Astrocyte of the spinal cord (primary cell): ENCODE measurements at regions not wholly inside any gene's neighbourhood (a gene's known extent, or its start where the extent isn't known, plus 50 kb on each side); places are given as distances from the start of the nearest gene placed in this dataset.
"Not testable (repeated sequence)": the region's sequence is repeated elsewhere in the genome, so short reads cannot be mapped to it uniquely, and the experiment has no call there.

Experiments
- DNase-seq: peaks from one replicate; pipeline ENCODE4 v3.0.0; 2011; ENCODE audit warnings: low read depth, low spot score
- H3K4me3 ChIP-seq: 2 replicates; pipeline ENCODE4 v1.5.1; 2011; ENCODE audit warnings: low read depth, mild to moderate bottlenecking, low read length, moderate library complexity
- CTCF ChIP-seq: IDR thresholded peaks from 2 replicates; pipeline ENCODE4 v1.5.1; 2012; ENCODE audit warnings: low read depth, mild to moderate bottlenecking, low read length, inconsistent platforms
- in situ Hi-C: cut with HindIII; loops from 2 replicates; pipeline ENCODE4 v1.10.0; 2017; ENCODE audit warnings: low sequenced_read_pairs

DNA sequence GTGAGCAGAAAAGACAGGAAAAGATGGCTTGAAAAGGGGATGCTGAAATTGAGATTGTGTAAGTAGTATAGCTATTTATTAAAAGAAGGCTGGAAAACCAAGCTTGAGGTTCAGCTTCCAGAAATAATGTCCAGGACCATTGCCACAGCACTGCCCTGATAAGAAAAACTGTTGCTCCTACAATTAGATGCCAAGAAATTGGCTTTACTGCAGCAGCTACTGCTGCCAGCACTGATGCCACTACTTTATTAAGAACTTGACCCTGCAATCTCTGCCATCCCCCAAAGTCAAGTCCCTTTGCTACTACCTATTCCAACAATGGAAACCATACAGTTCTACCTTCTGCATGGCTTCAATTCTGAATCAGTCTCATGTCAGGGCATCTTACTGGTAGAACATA is 130.0 kb upstream of the VAMP7 start:
- no peak for DNase-seq
- H3K4me3 ChIP-seq: no peak overlapping the region
- in situ Hi-C loops: no loop called here
- no peak for TF ChIP-seq CTCF

- TF ChIP-seq CTCF: no peak
- H3K4me3 ChIP-seq: no peak overlapping the region
- in situ Hi-C loops: no loop called here
- no peak for DNase-seq
These were observed 133.6 kb upstream of the VAMP7 start for GRCh38 chrX:155747520-155747919.

GRCh38 chrX:155745792-155746191 is 133.0 kb upstream of the TMLHE start:
- in situ Hi-C loops: no loop called here
- DNase-seq: peak; percentile 10
- TF ChIP-seq CTCF: no peak
- H3K4me3 ChIP-seq: no peak overlapping the region

GRCh38 chrX:155744534-155744933 is 131.8 kb upstream of the TMLHE start:
- DNase-seq: no peak
- in situ Hi-C loops: no loop called here
- no peak for TF ChIP-seq CTCF
- H3K4me3 ChIP-seq: no peak overlapping the region

DNA sequence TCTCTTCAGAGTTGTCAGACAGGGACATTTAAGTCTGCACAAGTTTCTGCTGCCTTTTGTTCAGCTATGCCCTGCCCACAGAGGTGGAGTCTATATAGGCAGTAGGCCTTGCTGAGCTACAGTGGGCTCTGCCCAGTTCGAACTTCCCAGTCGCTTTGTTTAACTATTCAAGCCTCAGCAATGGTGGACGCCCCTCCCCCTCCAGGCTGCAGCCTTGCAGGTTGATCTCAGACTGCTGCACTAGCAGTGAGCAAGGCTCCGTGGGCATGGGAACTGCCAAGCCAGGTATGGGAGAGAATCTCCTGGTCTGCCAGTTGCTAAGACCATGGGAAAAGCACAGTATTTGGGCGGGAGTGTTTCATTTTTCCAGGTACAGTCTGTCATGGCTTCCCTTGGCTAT is 115.6 kb upstream of the TMLHE start:
- DNase-seq, in situ Hi-C loops, H3K4me3 ChIP-seq: not testable (repeated sequence)

DNA sequence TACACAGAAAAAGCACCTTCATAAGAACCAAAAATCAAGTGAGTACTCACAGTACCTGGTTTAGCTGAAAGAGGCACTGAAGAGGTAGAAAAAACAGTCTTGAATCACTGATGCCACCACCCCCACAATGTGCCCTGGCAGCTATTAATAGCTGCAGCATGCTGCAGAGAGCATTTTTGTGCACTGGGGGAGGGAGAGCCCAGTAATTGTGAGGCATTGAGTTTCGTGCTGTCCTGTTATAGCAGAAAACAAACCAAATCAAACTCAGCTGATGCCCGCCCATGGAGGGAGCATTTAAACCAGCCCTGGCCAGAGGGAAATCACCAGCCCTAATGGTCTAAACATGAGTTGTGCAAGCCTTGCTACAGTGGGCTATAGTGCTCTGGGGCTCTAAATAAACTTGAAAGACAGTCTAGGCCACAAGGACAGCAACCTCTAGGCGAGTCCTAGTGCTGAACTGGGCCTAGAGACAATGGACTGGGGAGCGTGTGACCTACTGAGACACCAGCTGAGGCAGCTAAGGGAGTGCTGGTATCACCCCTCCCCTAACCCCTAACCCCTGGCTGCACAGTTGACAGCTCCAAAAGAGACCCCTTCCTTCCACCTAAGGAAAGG is 106.3 kb upstream of the TMLHE start:
- no peak for DNase-seq
- in situ Hi-C loops: no loop called here
- no peak overlapping the region for H3K4me3 ChIP-seq
- no peak for TF ChIP-seq CTCF

- TF ChIP-seq CTCF: no peak
- in situ Hi-C loops: no loop called here
- no peak for DNase-seq
- H3K4me3 ChIP-seq: no peak overlapping the region
These were observed 102.4 kb upstream of the TMLHE start for GRCh38 chrX:155715141-155715540.
